Right ventricle myocardium inferior (tissue), 1 donor: ENCODE measurements at regions not wholly inside any gene's neighbourhood (a gene's known extent, or its start where the extent isn't known, plus 50 kb on each side); places are given as distances from the start of the nearest gene placed in this dataset.
"Not testable (repeated sequence)": the region's sequence is repeated elsewhere in the genome, so short reads cannot be mapped to it uniquely, and the experiment has no call there.

ENCODE experiments used
- ATAC-seq: fragments of 200-7000 bp; cut with Tn5 transposase; one replicate; pipeline ENCODE4 v1.9.1; 2020; ENCODE audit warnings: mild to moderate bottlenecking, moderate library complexity
- DNase-seq: peaks from one replicate; pipeline ENCODE4 v3.0.0; 2021; ENCODE audit errors: missing footprints
- intact Hi-C: fragments of 100-400 bp; cut with DNase I; formaldehyde crosslinking; loops from one replicate; pipeline ENCODE4 v1.11.0; 2022
- donor health status: DM: no; HTN: yes; CAD: no; lungs with severe emphysema.

DNA sequence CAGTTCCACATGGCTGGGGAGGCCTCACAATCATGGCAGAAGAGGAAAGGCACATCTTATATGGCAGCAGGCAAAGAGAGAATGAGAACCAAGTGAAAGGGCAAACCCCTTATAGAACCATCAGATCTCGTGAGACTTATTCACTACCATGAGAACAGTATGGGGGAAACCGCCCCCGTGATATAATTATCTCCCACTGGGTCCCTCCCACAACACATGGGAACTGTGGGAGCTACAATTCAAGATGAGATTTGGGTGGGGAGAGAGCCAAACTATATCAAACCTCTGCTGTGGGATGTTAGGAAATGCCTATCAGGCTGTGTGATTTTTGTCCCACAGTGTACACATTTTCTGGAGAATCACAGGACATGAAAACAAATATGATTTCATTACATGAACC lies 415.8 kb downstream of the TSHZ3 start:
- intact Hi-C loops, ATAC-seq, DNase-seq: not testable (repeated sequence)

DNA sequence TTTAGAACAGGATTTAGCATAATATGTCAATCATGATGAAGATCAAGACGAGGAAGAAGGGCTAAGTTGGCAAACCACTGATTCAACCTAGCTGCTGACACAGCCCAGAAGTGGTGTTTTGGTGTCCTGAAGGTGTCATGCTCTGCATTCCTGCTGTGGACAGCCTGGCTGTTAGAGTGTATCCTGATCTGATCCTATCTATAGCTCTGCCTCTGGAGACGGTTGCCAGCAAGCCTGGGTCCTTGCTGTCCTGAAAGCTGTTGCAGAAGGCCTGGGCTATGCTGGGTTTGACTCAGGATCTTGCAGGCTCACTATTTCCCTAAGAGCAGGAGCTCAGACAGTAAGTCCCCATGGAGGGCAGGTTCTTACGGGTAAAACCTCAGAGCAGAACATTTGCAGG lies 416.4 kb downstream of the TSHZ3 start:
- DNase-seq (no peak), ATAC-seq (no peak)

DNA sequence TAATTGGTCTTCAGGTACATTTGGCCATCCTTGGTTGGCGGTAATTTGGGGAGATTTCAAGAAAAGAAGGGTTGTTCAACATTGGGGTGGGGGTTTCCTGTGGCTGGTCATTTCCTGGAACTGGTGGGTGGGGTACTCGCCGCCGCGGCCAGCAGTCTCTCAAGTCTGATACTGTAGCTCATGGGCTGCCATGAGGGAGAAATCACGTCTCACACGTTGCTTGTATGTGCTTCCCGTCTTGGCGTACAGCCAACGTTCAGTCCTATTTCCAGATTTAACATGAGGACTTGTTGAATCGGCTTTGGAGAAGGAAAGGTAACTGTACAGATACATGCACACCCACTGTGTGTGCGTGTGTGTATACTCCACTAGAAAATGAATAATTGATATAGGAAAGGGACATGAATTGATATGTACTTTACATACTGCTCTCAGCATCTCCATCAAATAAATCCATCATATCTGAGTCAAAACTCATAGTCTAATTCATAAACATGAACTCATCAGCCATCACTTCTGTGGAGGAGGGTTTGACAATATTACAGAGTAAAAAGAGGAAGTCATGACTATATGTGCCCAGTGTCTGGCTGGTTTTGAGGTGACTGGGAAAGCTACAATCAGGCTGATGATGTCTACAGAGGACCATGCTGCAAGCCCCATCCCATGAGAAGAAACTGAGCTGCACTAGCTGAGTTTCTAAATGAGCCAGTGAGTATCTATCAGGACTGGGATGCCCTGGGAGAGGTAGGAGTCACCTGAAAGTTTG lies 418.1 kb downstream of the TSHZ3 start:
- intact Hi-C loops, result no loop called here
- DNase-seq, result no peak
- ATAC-seq, result no peak

More for the DNA sequence above, 416.4 kb downstream of the TSHZ3 start:
- intact Hi-C loops, result no loop called here

DNA sequence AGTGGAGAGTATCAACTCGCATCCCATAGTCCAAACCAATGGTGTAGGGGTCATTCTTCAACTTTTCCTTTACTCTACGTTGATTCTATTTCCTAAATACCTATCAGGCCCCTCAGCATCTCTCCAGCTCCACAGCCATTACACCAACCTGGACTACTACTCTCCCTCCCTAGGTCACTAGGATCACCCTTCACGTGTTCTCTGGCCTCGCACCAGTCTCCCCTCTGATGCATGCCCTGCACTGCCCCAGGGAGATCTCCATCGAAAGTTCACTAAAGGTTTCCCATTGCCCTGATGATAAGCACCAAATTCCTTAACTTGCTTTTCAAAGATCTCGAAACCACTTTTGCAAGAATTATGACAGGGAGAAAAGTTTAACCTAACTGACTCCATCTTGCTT lies 421.5 kb downstream of the TSHZ3 start:
- DNase-seq (no peak), ATAC-seq (no peak)
- intact Hi-C loops, result no loop called here

DNA sequence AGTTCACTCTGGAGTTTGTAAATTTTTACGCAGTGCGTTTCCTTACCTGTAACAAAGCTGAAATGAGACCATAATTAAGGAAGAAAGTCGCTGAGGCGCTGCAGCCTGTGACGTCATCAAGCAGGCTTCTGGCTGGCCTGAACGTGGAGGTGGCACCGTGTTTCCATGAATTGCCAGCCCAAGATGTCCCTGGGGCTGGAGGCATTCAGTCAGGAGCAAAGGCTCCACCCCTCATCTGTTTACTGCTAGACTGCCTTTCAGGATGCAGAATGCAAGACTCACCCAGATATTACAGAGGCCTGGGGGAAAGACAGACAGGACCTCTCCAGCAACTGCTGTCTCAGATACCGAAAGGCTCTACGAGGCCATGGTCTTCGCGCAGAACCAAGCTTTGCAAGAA lies 424.6 kb downstream of the TSHZ3 start:
- ATAC-seq, result no peak
- no peak for DNase-seq
- intact Hi-C loops, result no loop called here

DNA sequence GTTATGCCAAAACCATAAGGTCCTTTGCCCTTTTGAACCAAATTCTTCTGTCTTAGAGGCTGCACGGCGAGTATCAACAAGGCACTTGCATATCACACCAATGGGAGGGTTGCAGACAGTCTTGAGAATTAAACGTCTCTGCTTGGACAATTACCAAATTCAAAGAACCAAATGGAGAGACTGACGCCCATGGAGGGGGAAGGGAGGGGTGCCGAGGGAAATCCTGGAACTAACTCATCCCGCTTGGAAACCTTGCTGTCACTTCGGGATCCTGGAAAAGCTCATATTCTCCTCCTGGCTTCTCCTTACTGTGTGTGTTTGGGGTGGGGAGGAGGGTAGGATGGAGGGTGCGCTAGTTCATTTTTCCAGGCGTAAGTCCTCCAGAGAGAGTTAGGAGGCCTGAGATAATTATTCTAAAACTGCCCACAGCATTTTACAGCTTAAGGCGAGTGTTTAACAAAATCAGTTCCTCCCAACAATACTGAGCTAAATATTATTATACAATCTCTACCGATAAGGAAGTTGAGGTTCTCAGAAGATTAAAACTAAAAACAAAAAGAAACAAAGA lies 425.1 kb downstream of the TSHZ3 start:
- intact Hi-C loops, result no loop called here
- no peak for DNase-seq
- no peak for ATAC-seq

DNA sequence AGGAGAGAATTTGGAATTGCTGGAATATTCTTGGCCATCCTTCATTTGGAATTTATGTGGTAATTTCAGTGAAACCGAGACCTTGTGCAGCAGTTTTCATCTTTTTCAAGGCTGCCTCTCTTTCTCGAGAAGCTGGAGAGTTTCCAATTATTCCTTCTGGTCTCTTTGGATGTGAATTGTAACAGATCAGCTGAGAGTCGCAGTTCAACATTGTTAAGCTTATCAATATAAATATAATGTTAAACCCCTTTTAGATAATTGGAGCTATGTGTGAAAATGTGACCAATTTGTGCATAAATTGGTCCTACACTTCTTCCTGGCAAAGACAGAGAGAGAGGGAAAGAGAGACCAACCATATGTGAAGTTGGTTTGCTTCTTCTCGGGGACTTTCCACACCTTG lies 425.6 kb downstream of the TSHZ3 start:
- DNase-seq, result no peak
- intact Hi-C loops, result no loop called here
- no peak for ATAC-seq

DNA sequence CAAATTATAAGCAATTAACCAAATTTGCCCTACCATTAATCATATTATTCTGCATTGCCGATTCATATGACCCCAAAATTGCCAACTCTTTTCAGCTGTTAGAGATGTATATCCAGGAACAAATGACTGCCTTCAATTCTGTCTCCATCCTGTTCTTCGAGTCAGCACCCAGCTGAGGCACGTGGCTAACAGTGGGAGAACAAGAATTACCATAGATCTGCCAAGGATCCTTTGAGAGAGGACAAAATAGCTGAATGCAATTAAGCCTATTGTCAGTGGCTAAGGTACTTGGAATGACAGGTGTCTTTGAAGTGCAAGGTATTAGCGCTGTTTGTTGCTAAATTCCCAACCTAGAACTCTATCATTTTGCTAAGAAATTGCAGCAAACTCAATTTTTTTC lies 426.1 kb downstream of the TSHZ3 start:
- DNase-seq (no peak), ATAC-seq (no peak)
- intact Hi-C loops, result no loop called here

DNA sequence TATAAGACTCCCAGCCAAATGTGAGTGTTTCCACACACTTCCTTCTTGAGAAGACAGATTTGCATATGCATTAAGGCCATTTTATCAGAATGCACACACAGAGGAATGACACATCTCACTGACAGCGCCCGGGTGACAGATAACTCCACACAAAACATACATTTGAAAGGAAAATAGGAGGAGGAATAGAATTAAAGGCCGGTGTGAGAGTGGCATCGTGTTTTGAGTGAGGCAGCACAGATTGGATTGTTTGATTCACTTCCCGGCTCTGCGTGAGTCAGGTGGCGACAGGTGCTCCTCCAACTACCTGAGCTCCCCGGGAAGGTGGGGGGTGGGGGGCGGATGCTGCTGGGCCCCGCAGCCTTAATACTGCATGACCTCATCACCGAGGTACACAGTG lies 429.0 kb downstream of the TSHZ3 start:
- intact Hi-C loops, result no loop called here
- no peak for DNase-seq

DNA sequence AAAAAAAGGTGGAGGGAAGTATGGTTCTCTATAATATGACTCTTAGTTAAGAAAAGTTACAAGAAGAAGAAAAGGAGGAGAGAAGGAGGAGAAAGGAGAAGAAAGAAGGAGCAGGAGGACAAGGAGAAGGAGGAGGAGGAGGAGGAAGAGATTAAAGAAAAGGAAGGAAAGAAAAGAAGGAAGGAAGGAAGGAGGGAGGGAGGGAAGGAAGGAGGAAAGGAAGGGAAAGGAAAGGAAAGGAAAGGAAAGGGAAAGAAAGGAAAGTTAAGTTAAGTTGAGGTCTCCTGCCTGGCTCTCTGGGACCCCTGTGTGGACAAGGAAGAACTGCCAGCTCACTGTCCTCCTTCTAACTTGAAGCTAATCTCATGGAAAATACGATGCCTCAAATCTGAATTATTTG lies 429.5 kb downstream of the TSHZ3 start:
- no peak for DNase-seq
- no peak for ATAC-seq
- intact Hi-C loops, result no loop called here

More for the DNA sequence above, 429.0 kb downstream of the TSHZ3 start:
- no peak for ATAC-seq

DNA sequence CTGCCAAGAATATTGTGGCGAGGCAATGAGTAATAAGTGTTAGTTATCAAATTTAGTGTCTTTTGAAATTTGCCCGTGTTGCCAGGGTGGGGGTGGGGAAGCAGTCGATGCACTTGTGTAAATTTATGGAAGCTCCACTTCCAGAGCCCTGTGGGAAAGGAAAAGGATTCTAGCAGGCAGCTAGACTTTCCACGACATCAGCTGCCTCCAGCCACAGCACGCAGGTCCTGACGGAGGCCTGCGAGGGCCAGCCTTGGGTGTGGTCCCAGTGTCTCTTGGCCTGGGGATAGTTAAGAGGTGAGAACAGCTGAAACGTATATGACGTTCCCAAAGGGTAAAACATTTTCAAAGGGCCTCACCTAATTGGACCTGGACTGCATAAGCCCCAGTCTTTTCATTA lies 433.0 kb downstream of the TSHZ3 start:
- no peak for ATAC-seq
- intact Hi-C loops, result no loop called here
- no peak for DNase-seq

DNA sequence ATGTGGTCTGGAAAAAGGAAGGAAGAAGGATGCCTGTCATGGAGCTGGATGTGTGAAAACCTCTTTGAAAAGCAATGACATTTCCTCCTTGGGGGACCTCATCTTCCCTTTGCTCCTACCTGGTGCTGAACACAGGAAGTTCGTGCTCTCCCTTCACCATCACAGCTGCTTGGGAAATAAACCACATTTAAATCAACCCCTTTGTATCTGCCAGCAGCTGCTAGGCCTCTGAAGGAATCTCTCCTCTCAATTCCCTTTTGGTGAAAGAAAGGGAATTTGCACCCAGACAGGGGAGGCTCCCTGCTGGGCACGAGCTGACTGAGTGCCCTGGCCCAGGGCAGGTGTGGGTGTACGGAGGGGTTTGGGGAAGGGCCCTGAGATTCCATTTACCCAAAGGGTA lies 437.7 kb downstream of the TSHZ3 start:
- intact Hi-C loops, result no loop called here
- no peak for ATAC-seq
- no peak for DNase-seq

DNA sequence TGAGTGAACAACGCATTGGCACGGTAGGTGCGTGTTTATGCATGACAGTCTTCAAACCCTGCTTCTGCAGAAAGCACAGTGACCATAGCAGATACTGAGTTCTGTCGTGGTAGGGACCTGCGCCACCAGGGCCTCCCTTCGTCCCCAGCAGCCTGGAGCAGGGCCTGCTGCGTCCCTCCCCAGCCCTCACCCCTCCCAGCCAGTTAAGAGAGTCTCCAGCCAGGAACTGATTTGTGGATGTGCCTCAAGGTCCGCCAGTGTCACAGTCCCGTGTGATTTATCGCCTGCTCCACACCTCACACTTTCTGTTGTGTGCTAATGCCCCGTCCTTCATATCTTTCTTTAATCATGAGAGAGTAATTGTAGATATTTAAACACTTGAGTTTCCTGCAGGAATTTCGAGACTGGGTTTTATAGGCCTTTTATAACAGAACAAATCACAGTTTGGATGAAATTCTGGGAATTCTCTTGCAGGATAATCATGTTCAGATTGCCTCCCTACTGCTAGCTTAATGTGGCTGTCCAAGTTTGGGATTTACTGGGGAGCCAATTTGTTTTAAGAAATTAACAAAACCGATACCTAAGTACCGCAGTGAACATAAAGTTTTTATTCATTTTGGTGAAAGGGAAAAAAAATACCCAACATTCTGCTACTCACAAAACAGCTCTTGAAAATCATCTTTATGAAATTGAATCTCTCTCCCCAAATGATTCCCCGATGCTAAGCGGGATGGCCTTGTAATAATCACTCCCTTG lies 438.6 kb downstream of the TSHZ3 start:
- no peak for ATAC-seq
- no peak for DNase-seq
- intact Hi-C loops, result no loop called here

DNA sequence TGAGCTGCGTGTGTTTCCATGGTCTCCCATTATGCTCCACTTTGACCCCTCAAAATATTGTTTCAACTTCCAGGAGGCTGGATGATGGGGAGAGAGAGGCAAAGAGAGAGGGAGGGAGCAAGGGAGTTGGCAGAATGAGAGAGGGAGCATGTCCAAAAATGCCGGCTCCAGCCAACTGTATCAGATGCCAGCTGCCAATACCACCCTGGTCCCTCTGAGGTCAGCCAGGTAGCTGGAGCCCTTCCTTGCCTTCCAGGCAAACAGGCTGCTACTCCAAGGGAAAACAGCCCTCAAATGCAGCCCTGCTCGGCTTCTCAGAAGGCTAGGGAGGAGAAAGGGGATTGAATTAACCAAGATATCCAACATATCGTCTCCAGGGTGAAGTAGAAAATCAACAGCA lies 440.0 kb downstream of the TSHZ3 start:
- ATAC-seq (no peak), DNase-seq (no peak)
- intact Hi-C loops, result no loop called here

DNA sequence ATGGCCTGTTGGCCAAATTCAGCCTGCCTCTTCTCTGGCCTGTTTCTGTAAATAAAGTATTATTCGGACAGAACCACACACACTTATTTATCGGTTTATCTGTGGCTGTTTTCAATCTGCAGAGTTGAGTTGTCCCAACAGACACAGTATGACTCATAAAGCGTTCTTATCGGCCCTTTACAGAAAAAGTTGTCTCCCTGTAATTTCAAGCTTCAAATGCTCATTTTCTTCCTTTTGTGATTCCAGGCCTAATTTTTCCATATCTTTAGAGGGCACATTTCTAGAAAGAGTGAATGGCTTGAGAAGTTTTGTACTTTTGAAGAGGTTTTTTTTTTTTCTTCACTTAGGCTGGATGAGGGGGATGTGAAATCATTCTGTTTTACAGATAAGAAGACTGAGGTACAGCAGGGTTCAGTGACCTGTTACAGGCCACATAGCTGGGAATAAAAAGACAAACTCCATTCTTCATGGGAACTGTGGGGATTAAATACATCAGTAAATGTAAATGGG lies 440.9 kb downstream of the TSHZ3 start:
- ATAC-seq, result no peak
- intact Hi-C loops, result no loop called here

DNA sequence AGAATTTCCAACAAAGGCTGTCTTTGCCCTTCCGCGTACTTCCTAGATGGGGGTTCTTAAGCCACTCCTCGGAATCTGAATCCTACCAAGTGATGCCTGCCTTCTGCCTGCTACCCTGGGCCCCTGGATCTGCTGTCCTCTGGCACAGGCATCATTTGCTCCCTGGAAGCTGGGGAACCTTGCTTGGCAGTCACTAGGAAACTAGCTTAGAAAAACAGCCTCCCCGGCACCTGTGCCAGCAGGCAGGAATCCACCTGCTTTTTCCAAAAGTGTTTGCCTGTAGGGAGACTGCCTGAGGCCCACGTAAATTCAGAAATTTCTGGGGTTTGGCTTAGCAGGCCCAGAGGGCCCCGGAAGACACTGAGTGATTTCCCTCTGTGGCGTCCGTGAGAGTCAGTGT lies 442.4 kb downstream of the TSHZ3 start:
- intact Hi-C loops, result no loop called here
- ATAC-seq, result no peak
- DNase-seq, result no peak

More for the DNA sequence above, 440.9 kb downstream of the TSHZ3 start:
- no peak for DNase-seq

DNA sequence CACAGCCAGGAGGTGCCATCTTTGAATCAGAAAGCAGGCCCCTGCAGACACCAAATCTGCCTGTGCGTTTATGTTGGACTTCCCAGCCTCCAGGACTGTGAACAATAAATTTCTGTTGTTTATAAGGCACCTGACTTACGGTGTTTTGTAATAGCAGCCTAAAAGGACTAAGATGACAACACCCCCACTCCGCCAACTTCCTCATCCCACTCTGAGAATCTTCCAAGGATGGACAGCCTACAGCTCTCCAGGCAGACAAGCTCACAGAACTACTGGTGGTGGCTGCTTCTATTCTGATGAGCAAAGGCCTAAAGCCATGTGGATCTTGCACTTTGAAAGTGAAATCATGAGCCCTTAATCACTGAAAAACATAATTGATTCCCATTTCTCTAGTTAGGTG lies 449.2 kb downstream of the TSHZ3 start:
- ATAC-seq (no peak), DNase-seq (no peak)
- intact Hi-C loops, result no loop called here

DNA sequence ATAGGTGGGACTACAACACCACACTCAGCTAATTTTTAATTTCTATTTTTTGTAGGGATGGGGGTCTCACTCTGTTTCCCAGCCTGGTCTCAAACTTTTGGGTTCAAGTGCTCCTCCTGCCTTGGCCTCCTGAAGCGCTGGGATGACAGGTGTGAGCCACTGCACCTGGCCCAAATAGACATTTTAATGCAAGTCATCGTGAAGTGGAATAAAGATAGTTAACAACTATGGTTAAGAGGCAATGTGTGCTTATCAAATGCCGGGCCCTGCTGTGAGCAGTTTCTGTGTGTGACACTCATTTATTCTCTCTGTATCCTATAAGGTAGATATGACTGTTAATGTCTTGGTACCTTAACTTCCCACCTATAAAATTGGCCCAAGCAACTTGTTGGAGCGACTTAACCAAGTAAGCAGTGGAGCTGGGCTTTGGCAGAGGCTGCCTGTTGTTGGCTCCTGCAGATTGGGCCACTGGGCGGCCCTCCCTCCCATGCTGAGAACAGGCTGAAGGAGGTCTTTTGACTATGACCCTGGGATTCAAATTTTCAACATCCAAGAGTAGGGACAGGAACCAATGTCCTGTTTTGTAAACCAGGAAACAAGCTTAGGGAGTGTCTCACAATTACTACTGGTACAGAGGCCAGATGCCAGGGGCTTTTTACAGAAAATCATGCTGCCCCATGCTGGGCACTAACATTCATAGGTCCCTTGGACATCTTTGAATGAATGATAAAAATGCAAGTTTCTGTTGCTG lies 450.7 kb downstream of the TSHZ3 start:
- no peak for DNase-seq
- ATAC-seq, result no peak
- intact Hi-C loops, result no loop called here

DNA sequence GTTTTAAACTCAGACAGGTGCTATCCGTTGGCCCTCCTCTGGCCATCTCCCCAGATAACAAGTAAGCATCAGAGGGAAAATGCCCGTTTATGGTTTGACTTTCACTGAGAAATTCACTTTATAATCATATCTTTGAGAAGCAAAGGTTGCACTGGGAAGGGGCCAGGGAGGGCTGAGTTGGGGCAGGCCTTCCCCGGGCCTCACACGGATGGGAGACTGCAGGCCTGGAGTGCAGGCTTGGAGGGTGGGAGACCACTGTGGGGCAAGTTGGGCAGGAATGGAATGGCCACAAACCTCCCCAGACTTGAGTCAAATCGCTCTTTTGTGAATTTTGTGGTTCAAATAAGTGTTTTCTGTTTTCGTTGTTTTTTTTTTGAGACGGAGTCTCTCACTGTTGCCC lies 451.7 kb downstream of the TSHZ3 start:
- ATAC-seq (no peak), DNase-seq (no peak)
- intact Hi-C loops, result no loop called here
